Esophagus squamous epithelium (tissue), 4 donors: ENCODE measurements at regions not wholly inside any gene's neighbourhood (a gene's known extent, or its start where the extent isn't known, plus 50 kb on each side); places are given as distances from the start of the nearest gene placed in this dataset.
A peak's percentile ranks its signal among the peaks of the same experiment; 100 is the strongest.
"Not testable (repeated sequence)": the region's sequence is repeated elsewhere in the genome, so short reads cannot be mapped to it uniquely, and the experiment has no call there.

Source experiments
- POLR2A ChIP-seq, 4 donors: fragments of 450-650 bp; IDR thresholded peaks; one replicate each; pipeline ENCODE4 v1.6.1; 2017; ENCODE audit warnings: antibody characterized with exemption in 4 of 4, mild to moderate bottlenecking in 4 of 4, moderate library complexity in 3 of 4
- TF ChIP-seq, protein P1 (sequence below), 6 experiments: fragments of 450-650 bp in 4 of 6; fragments of 200-600 bp in 2 of 6; sonication (generic) in 2 of 6; IDR thresholded peaks; one replicate each; pipeline ENCODE4 v1.5.1; 2016 to 2019; ENCODE audit warnings: antibody characterized with exemption in 6 of 6, mild to moderate bottlenecking in 4 of 6, moderate library complexity in 4 of 6

DNA sequence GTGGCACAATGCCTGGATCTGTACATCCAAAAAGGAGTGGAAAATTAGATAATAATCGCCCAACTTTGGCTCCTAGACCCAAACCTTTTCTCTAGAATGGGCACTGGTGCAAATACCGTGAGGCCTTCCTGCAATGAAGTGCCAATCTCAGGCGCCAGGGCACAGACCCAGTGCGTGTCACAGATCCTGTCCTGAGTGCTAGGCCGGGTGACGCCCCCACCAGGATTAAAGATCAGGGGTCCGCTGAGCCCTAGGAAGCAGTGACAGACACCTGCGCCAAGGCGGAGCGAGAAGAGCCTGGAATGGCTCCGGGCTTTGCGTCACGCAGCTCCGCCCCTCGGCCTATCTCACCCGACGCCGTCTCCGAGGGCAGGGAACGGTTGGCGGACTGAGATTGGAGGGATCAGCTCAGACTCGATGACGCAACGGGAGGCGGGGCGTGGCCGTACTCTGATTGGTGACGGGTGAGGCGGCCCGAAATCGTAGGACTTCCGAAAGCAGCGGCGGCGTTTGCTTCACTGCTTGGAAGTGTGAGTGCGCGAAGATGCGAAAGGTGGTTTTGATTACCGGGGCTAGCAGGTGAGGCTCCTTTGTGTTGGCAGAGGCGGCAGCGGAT is 261.9 kb downstream of the ZNF37A start:
- TF ChIP-seq, protein P1, sequence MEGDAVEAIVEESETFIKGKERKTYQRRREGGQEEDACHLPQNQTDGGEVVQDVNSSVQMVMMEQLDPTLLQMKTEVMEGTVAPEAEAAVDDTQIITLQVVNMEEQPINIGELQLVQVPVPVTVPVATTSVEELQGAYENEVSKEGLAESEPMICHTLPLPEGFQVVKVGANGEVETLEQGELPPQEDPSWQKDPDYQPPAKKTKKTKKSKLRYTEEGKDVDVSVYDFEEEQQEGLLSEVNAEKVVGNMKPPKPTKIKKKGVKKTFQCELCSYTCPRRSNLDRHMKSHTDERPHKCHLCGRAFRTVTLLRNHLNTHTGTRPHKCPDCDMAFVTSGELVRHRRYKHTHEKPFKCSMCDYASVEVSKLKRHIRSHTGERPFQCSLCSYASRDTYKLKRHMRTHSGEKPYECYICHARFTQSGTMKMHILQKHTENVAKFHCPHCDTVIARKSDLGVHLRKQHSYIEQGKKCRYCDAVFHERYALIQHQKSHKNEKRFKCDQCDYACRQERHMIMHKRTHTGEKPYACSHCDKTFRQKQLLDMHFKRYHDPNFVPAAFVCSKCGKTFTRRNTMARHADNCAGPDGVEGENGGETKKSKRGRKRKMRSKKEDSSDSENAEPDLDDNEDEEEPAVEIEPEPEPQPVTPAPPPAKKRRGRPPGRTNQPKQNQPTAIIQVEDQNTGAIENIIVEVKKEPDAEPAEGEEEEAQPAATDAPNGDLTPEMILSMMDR (IDR thresholded peaks at IDR 0.05) = not testable (repeated sequence)
- TF ChIP-seq POLR2A (IDR thresholded peaks at IDR 0.05) = peak in 1 of 4 donors; percentile 57
